Astrocyte (in vitro differentiated cells and primary cell): ENCODE measurements at regions not wholly inside any gene's neighbourhood (a gene's known extent, or its start where the extent isn't known, plus 50 kb on each side); places are given as distances from the start of the nearest gene placed in this dataset.

Experiments used
- DNase-seq: peaks from one replicate; pipeline ENCODE4 v3.0.0-alpha.2; 2010; ENCODE audit warnings: low read depth
- FAIRE-seq: peaks from 2 replicates; lab custom pipeline; 2011; peaks lifted over from hg19 to GRCh38; lab: Jason Lieb, UNC
- H2AFZ ChIP-seq: 2 replicates; pipeline ENCODE4 v1.6.0; 2012; ENCODE audit warnings: low read depth, low read length, inconsistent platforms
- H3K27ac ChIP-seq: 2 replicates; pipeline ENCODE4 v1.5.1; 2011; ENCODE audit warnings: low read depth, low read length, inconsistent platforms
- H3K27me3 ChIP-seq: 2 replicates; pipeline ENCODE4 v1.6.0; 2011; ENCODE audit warnings: low read length, inconsistent platforms; ENCODE audit not compliant: insufficient read depth
- H3K36me3 ChIP-seq: 2 replicates; pipeline ENCODE4 v1.5.1; 2011; ENCODE audit warnings: low read length, inconsistent platforms; ENCODE audit not compliant: insufficient read depth
- H3K4me1 ChIP-seq: 2 replicates; pipeline ENCODE4 v1.5.1; 2011; ENCODE audit warnings: low read length, inconsistent platforms; ENCODE audit not compliant: insufficient read depth
- H3K4me2 ChIP-seq: 2 replicates; pipeline ENCODE4 v1.6.0; 2012; ENCODE audit warnings: low read length, inconsistent platforms
- H3K4me3 ChIP-seq: 2 replicates; pipeline ENCODE4 v1.5.1; 2011; ENCODE audit warnings: low read depth, mild to moderate bottlenecking, low read length, inconsistent platforms; ENCODE audit not compliant: insufficient read depth
- H3K79me2 ChIP-seq: 2 replicates; pipeline ENCODE4 v1.6.0; 2012; ENCODE audit warnings: mild to moderate bottlenecking, low read length, inconsistent platforms; ENCODE audit not compliant: insufficient read depth
- H3K9ac ChIP-seq: 2 replicates; pipeline ENCODE4 v1.6.0; 2012; ENCODE audit warnings: mild to moderate bottlenecking, low read length, inconsistent platforms
- H3K9me3 ChIP-seq: 2 replicates; pipeline ENCODE4 v1.5.1; 2012; ENCODE audit warnings: low read depth, mild to moderate bottlenecking, low read length, inconsistent platforms; ENCODE audit not compliant: insufficient read depth
- H4K20me1 ChIP-seq: 2 replicates; pipeline ENCODE4 v1.6.0; 2012; ENCODE audit warnings: low read length, inconsistent platforms; ENCODE audit not compliant: insufficient read depth
- H3K27ac Mint-ChIP-seq: one replicate; pipeline ENCODE4 v1.8.0; 2021; ENCODE audit warnings: mild to moderate bottlenecking, mixed read lengths; ENCODE audit not compliant: unreplicated experiment
- H3K27me3 Mint-ChIP-seq: one replicate; pipeline ENCODE4 v1.8.0; 2021; ENCODE audit warnings: low read depth, mixed read lengths; ENCODE audit not compliant: unreplicated experiment
- H3K36me3 Mint-ChIP-seq: one replicate; pipeline ENCODE4 v1.8.0; 2021; ENCODE audit warnings: low read depth, mixed read lengths; ENCODE audit not compliant: unreplicated experiment
- H3K4me1 Mint-ChIP-seq: one replicate; pipeline ENCODE4 v1.8.0; 2021; ENCODE audit warnings: low read depth, mixed read lengths; ENCODE audit not compliant: unreplicated experiment
- H3K4me3 Mint-ChIP-seq: one replicate; pipeline ENCODE4 v1.8.0; 2021; ENCODE audit warnings: mild to moderate bottlenecking, moderate library complexity, mixed read lengths; ENCODE audit not compliant: unreplicated experiment
- H3K9me3 Mint-ChIP-seq: one replicate; pipeline ENCODE4 v1.8.0; 2021; ENCODE audit warnings: mild to moderate bottlenecking, mixed read lengths; ENCODE audit not compliant: unreplicated experiment
- CTCF ChIP-seq: IDR thresholded peaks from 2 replicates; pipeline ENCODE4 v1.5.1; 2011; ENCODE audit warnings: low read depth, mild to moderate bottlenecking, inconsistent platforms, low read length, moderate library complexity; ENCODE audit not compliant: insufficient read depth
- EZH2 ChIP-seq: IDR thresholded peaks from 2 replicates; pipeline ENCODE4 v1.6.1; 2012; ENCODE audit warnings: mild to moderate bottlenecking, low read length, inconsistent platforms; ENCODE audit not compliant: insufficient read depth

GRCh38 chr1:185477638-185478580 is 160.9 kb upstream of the IVNS1ABP start:
- DNase-seq (no peak), FAIRE-seq (no peak)
- no peak overlapping the region for H3K4me3 ChIP-seq
- Mint-ChIP-seq H3K36me3 (no peaks in the 10 kb centered on the region), H3K27me3 (peaks cover 4% of the 10 kb centered on the region), H3K9me3 (peaks cover 3% of the 10 kb centered on the region), H3K4me3 (no peak overlapping the region), H3K27ac (no peak overlapping the region), H3K4me1 (no peaks in the 10 kb centered on the region)
- H3K27ac ChIP-seq, result no peak overlapping the region
- no peaks in the 10 kb centered on the region for H3K79me2 ChIP-seq
- no peaks in the 10 kb centered on the region for H3K4me1 ChIP-seq
- H2AFZ ChIP-seq, result no peak overlapping the region
- TF ChIP-seq EZH2 (no peak), CTCF (no peak)
- no peaks in the 10 kb centered on the region for H3K27me3 ChIP-seq
- H3K36me3 ChIP-seq, result no peaks in the 10 kb centered on the region
- no peaks in the 10 kb centered on the region for H3K9me3 ChIP-seq
- H4K20me1 ChIP-seq, result no peaks in the 10 kb centered on the region
- no peak overlapping the region for H3K9ac ChIP-seq
- H3K4me2 ChIP-seq, result no peak overlapping the region

- no peak overlapping the region for H3K27ac Mint-ChIP-seq
- no peak for FAIRE-seq
- H3K36me3 Mint-ChIP-seq, result no peaks in the 10 kb centered on the region
- Histone ChIP-seq H3K9ac (no peak overlapping the region), H2AFZ (no peak overlapping the region), H3K27ac (no peak overlapping the region), H3K79me2 (no peaks in the 10 kb centered on the region), H3K4me2 (no peak overlapping the region), H3K36me3 (no peaks in the 10 kb centered on the region), H4K20me1 (no peaks in the 10 kb centered on the region), H3K4me3 (no peak overlapping the region), H3K9me3 (no peaks in the 10 kb centered on the region), H3K4me1 (no peaks in the 10 kb centered on the region), H3K27me3 (no peaks in the 10 kb centered on the region)
- peaks cover 3% of the 10 kb centered on the region for H3K9me3 Mint-ChIP-seq
- no peak for TF ChIP-seq CTCF
- no peak for TF ChIP-seq EZH2
- H3K4me3 Mint-ChIP-seq, result no peak overlapping the region
- H3K4me1 Mint-ChIP-seq, result no peaks in the 10 kb centered on the region
- peaks cover 8% of the 10 kb centered on the region for H3K27me3 Mint-ChIP-seq
- DNase-seq, result peak; percentile 5
Observed at GRCh38 chr1:185474440-185475149, 157.6 kb upstream of the IVNS1ABP start.
